GM23248 (cell line): ENCODE measurements at regions not wholly inside any gene's neighbourhood (a gene's known extent, or its start where the extent isn't known, plus 50 kb on each side); places are given as distances from the start of the nearest gene placed in this dataset.

Source experiments
- EZH2 ChIP-seq: fragments of 200-600 bp; sonication (generic); IDR thresholded peaks from 2 replicates; pipeline ENCODE4 v1.6.1; 2018; ENCODE audit warnings: antibody characterized with exemption, mild to moderate bottlenecking; ENCODE audit not compliant: insufficient read depth, poor library complexity, severe bottlenecking
- EZH2phosphoT487 ChIP-seq: fragments of 200-600 bp; sonication (generic); IDR thresholded peaks from 2 replicates; pipeline ENCODE4 v1.6.1; 2018; ENCODE audit warnings: antibody characterized with exemption, moderate library complexity, mild to moderate bottlenecking, low read depth; ENCODE audit not compliant: insufficient read depth

- TF ChIP-seq EZH2 (no peak), EZH2phosphoT487 (no peak)
Observed at GRCh38 chr20:22472447-22473100, 111.8 kb downstream of the FOXA2 start.
